Activated naive CD4-positive, alpha-beta T cell treated with Interleukin-2 at 50 U/mL for 16 hours (primary cell): ENCODE measurements at regions not wholly inside any gene's neighbourhood (a gene's known extent, or its start where the extent isn't known, plus 50 kb on each side); places are given as distances from the start of the nearest gene placed in this dataset.
"Not testable (repeated sequence)": the region's sequence is repeated elsewhere in the genome, so short reads cannot be mapped to it uniquely, and the experiment has no call there.

Experiments
- DNase-seq: peaks from one replicate; pipeline ENCODE4 v3.0.0-alpha.2; 2020

DNA sequence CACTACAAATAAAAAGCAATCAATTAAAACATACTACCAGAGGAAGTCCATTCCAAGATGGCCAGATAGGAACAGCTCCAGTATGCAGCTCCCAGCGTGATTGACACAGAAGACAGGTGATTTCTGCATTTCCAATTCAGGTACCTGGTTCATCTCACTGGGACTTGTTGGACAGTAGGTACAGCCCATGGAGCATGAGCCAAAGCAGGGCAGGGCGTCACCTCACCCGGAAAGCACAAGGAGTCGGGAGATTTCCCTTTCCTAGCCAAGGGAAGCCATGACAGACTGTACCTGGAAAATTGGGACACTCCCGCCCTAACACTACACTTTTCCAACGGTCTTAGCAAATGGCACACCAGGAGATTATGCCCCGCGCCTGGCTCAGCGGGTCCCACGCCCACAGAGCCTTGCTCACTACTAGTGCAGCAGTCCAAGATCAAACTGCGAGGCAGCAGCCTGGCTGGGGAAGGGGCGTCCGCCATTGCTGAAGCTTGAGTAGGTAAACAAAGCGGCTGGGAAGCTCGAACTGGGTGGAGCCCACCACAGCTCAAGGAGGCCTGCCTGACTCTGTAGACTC is 106.0 kb downstream of the BUD13 start:
- not testable (repeated sequence) for DNase-seq

DNA sequence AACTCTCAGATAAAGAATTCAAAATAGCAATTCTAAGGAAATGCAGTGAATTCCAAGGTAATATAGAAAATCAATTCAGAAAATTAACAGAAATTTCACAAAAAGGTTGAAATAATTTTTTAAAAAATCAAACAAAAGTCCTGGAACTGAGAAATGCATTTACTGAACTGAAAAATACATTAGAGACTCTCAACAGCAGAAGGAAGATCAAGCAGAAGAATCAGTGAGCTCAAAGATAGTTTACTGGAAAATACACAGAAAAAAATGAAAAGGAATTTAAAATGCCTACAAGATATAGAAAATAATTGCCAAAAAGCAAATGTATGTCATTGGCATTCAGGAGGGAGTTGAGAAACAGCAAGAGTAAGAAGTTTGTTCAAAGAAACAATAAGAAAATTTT is 107.3 kb downstream of the BUD13 start:
- DNase-seq: no peak

DNA sequence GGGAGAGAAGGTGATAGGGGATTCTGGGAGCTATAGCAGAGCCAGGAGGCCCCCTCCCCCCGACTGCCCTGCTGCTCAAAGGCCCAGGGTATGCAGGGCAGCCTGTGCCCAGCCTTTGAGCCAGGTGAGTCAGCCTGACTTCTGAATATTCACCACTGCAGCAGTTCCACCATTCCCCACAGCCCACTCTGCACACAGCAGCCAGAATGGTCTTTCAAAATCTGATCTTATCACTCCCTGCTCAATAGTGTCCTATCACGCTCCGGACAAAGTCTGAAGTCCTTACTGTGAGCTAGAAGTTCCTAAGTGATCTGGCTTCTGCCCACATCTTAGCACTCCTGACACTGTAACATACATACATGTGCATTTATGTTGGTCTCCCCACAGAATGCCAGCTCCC is 111.7 kb downstream of the BUD13 start:
- no peak for DNase-seq

DNA sequence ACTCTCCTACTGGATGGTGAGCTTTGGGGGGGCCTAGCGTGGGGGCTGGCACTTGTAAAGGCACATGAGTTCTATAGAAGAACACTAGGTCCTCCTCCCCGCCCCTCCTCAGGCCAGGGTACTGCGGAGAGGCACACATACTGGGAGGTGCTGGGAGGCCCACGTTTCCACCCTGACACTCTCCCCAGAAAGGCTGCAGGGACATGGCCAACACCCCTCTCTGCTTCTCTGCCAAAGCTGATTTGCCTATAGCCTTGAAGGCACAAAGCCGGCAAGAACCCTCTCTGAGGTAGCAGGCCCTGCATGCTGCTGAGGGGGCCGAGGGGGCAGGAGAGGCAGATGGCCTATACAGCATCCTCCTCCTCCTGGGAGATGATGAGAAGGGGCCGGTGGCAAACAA is 112.8 kb downstream of the BUD13 start:
- DNase-seq: no peak

DNA sequence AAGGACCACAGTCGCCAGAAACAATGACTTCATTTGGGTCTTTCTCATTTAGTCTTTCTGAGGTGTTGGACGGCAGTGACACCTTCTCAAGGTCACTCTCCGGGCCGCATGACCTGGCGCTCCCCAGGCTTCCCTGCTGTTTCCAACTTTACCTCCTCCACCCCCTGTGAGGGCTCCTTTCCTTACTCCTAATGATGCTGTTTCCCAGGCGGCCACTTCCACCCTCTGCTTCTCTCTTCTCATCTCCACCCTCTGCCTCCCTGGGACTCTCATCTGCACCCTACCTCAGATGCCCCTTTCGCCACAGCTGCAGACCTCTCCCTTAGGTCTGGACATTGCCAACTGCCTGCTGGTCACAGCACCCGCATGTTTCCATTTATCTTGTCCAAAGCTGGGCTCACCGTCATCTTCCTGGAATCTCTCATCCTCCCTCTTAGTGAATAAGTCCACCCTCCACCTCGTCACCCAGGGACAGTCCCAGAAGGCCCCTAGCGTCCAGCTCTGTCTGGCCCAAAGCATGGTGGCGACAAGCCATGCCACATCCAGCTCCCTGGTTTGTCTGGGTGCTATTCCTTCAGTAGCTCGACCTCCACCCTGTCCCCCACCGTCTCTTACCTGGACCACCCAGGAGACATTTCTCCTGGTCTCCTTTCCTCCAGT is 113.8 kb downstream of the BUD13 start:
- no peak for DNase-seq

DNA sequence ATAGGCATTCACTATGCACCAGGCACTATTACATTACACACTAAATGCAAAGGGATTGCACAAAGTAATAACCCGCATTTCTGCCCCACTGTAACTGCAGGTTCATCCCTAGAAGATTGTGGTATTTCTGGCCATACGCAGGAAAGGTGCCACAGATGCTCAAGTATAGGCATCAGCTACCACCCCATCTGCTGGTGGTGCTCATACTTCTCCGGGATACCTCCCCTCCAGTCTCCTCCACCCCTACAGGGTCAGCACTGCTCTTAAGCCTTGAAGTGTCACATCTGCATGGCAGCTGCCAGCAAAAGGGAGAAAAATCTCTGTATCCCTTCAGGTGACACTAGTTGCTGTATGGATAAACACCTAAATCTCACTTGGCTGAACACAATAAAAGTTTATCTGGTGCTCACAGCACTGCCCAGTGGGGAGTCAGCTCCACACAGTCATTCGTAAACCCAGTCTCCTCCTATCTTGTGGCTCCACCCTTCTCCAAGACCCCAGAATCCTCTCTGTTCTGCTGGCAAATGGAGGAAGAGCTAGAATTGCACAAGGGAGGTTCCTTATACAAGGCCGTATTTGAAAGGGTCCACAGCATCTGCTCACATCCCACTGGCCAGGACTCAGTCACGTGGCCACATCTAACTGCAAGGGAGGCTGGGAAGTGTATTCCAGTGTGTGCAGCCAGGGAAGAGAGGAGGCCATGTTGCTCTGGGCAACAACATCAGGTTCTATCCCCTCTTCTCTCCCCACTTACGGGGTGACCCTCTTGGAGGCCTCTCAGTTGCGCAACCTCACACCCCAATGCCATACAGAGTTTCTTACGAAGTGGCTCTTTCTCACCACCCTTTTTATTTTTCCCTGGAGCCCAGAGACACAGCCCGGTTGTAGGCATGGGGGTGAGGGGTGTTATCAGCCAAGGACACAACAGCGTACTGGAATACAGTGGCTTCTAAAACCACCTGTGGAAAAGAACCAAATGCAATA is 114.7 kb downstream of the BUD13 start:
- DNase-seq: no peak

DNA sequence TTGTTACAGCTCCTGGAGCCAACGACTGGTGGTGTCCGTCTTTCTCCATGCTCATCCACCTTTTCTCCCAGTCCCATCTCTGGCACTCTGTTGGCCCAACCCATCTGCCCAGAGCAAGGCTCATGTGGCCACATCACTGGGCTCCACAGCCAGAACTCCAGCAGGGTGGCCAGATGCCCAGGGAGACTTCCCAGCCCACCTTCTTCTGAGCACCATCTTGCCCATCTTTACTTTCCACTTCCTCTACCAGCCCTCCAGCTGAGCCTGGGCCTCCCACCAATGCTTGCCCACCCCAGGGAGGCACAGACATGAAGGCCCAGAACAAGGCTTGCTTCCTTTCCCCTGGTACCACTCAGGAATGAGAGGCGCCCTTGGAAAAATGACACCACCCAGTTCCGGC is 116.8 kb downstream of the BUD13 start:
- no peak for DNase-seq

DNA sequence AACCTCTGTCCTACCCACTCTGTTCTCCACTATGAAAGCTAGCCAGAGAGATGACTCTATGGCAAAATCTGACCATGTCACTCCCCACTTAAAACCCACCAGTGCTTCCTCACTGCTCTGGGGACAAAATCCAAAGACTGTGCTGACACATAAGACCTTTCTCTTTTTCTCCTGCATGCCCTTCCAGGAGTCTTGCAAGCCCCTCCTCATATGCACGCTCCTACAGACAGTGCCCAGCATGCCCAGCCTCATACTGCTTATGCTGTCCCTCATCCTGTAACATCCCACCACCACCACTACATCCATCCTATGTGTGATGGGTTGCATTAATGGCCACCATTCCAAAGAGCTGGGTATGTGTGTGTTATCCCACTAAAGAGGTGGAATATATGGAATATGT is 118.3 kb downstream of the BUD13 start:
- DNase-seq: no peak

DNA sequence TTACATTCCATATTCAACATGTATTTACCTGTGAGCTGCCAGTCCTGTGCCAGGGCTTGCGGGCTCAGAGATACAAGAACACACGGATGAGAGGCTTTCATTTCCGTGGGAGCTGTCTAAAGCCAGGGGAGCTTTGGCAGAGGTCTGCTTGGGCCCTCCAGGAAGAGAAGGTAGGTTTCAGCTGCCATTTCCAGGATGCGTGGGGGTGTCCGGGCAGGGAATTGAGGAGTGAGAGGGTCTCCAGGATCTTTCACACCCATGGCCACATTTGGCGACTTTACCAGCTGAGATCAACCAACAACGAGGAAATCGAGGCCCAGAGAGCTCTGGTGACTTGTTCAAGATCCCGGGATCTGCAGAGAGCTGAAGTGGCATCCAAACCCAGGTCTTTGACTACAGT is 119.6 kb downstream of the BUD13 start:
- DNase-seq: no peak

DNA sequence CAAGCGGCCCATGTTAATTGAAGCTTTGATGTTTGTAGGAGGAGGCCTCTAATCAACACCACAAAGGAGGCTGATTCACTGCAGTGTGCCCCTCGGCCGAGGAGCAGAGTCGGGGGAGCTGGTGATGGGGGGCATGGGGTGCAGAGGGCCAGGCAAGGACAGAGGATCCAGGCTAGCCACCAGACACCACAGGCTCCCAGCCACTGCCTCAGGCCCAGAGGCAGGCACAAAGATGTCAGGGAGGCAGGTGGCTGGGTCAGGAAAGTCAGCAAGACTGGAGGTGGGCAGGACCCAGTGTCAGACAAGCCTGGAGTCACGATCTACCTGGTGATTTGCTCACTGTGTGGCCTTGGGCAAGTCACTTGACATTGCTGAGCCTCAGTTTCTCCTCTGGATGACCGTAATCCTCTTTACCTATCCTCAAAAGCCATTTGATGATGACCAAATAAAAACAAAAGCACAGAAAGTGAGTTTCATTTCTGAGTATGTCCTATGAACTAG is 121.0 kb downstream of the BUD13 start:
- DNase-seq: no peak

DNA sequence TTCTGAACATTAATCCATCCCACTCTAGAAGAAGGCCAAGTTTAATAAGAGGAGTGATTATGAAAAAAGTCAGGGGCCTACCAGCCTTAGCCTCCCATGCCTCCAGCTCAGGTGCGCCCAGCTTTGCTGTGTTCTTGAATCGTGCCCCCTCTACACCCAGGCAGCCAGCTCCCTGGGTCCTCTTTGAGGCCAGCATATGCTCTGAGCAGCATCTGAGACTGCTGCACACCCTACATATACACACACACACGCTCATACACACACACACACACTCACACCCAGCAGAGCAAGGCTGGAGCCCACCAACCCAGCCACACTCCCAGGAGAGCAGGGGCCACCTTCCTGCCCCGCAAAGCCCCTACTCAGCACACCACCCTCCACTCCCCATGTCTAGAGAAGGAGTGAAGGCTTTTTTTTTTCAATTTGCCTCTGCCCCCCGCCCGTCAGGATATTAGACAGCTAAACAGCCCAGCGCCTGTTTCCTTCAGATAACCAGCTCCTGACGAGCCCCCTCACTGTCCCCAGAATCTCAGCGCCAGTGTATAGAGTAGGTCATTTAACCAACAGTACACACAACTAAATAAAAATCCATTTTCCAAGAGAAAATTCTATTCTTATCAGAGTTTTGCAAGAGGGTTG is 121.6 kb downstream of the BUD13 start:
- no peak for DNase-seq

DNA sequence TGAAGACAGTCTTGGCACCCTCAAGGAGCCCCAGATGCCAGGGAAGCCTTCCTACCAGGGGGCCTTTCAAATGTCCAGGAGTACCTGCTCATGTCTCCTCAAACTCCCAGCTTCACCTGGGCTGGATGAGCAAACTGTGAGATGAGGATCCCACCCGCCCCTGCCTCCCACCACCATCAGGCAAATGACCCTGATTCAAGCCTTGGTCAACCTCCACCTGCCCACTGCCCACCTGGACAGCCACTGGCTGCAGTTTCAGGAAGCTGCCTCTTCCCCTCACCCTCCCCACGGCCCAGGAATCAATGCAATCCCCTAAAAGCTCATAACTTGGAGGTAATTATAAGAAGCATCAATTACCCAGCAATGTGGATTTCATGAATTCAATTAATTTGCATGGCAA is 122.7 kb downstream of the BUD13 start:
- DNase-seq: no peak

DNA sequence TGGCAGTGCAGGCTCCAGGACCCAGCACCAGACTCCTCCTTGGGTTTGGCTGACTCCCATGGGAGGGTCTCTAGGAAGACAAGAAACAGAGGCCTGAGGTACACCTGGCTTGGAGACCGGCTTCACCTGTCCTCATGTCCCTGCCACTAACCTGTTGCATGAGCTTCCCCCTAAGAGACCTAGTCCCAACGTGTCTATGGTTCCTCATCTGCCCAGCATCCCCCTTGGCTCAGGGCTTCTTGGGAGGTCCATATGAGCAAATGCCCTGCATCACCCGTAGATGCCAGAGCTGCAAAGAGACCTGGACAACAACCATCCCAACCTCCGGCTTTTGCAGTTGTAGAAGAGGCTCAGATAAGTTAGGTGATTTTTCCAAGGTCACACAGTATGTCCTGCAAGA is 123.5 kb downstream of the BUD13 start:
- no peak for DNase-seq

DNA sequence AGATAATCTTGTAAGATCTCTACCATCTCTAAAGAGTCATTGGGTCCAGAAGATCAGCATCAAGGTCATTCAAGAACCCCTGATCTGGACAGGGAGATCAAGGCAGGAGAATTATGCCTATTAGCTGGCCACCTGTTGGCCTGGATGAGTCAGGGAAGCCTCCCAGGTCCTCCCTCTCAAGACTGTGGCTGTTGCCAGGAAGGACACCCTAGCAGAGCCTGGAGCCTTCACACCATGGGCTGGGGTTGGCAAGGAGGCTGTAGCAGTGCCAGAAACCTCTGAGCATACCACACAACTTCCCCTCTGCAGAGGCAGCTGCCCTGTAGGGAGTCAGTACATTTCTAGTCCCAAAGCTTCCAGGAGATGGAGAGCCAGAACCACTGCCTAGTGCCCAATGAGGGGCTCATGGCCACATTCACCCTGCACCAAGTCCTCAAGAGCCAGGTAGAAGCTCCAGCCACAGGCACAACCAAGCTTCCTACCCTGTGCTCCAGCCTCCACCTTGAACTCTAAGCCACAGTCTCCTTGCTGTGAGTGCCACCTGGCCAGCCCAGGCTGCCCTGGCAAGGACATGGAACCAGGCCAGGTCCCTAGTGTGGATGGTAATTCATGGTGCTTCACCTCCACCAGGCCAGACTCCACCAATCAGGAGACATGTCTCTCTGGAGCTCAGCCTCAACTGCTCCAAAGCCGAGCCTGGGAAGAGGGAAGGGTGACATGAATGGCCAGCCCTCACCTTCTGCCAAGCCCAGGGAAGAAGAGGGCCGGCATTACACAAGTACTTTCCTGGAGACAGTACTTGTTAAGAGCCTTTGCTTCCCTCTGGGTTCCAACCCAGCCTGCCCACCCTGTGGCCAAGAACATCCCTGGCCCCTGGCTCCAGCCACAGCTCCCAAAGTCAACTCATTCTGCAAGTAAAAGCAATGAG is 124.3 kb downstream of the BUD13 start:
- no peak for DNase-seq

DNA sequence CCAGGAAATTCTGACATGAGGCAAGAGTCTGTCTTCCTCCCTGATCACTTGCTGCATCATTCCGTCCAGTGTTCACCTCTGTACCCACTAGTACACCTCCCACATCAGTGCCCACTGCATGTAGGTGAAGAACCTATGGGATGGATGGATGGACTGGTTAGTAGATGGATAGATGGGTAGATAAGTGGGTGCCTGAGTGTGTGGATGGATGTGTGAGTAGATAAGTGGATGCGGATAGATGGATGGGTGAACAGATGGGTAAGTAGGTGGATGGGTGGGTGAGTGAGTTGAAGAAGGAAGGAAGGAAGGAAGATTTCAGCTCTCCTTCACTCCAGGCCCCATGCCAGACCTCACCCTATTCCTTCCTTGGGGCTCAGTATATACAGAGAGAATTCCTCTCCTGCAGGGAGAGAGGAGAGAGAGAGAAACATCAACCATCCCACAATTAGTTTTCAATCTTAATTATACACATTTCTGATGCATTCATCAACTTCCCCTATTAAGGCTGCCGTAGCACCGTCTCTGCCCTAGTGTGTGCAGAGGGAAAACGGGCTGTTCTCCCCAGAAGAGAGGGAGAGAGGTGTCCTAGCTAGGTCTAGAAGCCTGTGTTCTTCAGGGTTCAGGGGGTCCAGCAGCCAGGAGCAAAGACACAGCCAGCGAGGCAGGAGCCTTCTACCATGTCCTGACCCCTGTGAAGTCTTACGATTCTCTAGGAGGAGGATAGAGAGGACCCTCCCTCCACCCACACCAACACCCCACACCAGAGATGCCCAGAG is 125.3 kb downstream of the BUD13 start:
- DNase-seq: no peak

DNA sequence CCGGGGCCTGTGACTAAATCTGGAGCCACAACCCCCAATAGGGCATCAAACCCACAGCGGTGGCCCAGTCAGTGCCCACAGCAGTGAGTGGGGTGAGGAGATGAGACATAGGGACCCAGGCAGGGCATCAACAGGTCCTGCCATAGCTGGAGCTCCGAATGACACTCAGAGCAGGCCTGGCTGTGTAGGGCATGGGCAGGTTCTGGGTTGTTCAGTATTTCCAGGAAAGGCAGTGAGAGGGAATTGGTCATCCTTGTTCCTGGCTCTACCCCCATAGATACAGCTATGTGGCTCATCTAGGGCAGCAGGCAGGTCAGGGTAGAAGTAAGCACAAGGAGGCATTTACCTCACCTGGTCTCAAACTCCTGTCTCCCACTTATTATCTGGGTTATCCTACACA is 126.6 kb downstream of the BUD13 start:
- DNase-seq: no peak

DNA sequence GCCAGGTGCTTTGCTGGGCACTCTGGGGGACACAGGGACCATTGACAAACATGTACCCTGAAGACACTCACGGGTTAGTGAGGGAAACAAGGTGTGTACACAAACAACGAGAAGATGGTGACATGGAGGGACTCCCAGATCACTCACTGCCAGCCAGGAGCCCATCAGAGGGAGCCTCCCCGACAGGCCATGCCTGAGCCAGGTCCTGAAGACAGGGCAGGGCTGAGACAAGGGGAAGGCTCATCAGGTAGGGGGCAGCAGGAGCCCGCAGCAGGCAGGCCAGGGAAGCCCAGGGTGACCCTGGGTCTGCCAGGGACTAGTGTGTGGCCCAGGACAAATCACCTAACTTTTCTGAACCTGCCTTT is 127.9 kb downstream of the BUD13 start:
- DNase-seq: no peak

DNA sequence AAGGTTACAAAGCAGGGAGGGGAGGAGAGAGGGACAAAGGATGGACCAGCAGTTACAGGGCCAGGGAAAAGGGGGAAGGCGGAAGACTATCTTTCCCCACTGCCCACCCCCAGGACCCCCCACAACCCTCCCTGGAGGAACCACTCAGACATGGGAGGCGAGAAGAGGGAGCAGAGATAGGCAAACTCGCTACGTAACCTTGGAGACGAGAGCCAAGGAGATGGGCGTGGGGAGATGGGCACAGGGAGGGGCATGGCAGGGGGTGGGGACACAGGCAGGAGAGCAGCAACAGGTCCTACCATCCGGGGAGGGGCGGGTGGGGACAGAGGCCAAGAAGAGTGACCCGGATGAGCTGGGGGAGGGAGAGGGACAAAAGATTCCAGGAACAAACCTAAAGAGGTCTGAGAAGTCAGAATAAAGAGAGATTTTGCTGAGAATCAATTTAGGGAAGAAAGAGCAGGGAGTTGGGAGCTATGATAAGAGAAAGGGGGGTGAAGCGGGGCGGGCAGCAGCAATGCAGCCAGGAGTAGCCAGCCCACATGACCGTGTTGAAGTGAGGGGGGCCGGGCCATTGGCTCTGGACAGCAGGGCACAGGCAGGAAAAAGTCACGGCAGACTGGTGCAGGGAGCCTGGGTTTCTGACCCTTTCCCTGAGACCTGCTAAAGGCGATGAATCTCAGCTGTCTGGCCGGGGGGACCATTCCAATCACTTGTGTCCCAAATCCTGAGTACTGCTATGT is 128.4 kb downstream of the BUD13 start:
- DNase-seq: no peak

DNA sequence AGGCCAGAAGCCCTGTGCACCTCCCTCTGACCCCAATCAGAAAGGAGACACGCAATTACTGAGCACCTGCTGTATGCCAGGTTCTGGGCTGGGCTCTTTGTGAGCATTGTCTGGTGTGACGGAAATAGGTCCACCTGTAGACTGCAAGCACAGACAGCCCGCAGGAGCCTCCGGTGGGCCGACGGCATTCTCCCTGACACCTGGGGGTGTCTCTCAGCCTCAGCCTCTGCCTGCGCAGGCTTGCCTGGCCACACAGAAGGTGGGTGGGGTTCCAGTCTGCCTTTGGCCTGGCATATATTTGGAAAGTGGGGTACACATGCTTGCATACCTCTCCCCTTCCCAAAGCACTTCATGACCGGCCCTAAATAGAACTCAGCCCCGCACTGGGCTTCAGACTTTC is 129.3 kb downstream of the BUD13 start:
- DNase-seq: no peak

DNA sequence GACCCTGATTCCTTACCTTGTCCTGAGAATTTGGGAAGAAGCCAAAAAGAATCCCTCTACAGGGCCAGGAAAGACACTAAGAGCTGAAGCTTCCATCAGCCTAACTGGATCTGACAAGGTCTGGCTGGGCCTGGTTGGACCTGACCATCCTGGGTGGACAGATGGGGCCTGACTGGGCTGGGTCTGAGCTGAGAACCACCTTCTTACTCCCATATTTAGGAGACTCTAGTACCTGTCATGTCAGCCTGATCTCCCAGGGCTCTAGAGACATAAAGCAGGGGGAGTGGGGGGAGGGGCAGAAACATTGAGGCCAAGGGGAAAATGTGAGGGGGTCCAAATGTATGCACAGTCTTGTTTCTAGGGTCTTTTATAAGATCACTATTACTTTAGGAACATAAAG is 129.9 kb downstream of the BUD13 start:
- no peak for DNase-seq

DNA sequence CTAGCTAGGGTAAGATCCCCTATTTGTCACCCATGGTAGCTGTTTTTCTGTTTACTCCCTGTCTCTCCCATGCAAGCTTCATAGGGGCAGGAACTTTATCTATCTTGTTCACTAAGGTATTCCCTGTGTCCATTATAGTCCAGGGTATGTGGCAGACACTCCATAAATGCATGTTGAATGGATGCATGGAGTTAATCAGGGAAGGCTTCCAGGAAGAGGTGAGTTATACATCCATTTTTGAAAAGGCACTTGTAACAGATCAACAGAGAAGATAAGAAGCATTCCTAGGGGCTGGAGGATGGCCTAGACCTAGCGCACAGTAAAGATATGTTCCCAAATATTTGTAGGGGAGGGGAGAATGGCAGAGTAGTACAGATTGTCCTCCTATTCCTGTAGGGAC is 130.3 kb downstream of the BUD13 start:
- DNase-seq: no peak
